Islet precursor cell (in vitro differentiated cells): ENCODE measurements at regions not wholly inside any gene's neighbourhood (a gene's known extent, or its start where the extent isn't known, plus 50 kb on each side); places are given as distances from the start of the nearest gene placed in this dataset.

Experiments used
- DNase-seq: peaks from one replicate; pipeline ENCODE4 v3.0.0-alpha.2; 2018

GRCh38 chr15:72916897-72917296 lies 133.3 kb upstream of the ADPGK start:
- DNase-seq, result no peak

- no peak for DNase-seq
Measured at GRCh38 chr15:72916378-72916777, 132.8 kb upstream of the ADPGK start.

- no peak for DNase-seq
Measured at GRCh38 chr15:72915843-72916242, 132.3 kb upstream of the ADPGK start.

- no peak for DNase-seq
Measured at GRCh38 chr15:72912996-72913395, 129.4 kb upstream of the ADPGK start.

- no peak for DNase-seq
Measured at GRCh38 chr15:72912121-72912520, 128.6 kb upstream of the ADPGK start.

GRCh38 chr15:72911626-72912025 lies 128.1 kb upstream of the ADPGK start:
- no peak for DNase-seq

- DNase-seq, result no peak
Measured at GRCh38 chr15:72908713-72909112, 125.2 kb upstream of the ADPGK start.

- DNase-seq, result no peak
Measured at GRCh38 chr15:72907733-72908132, 124.2 kb upstream of the ADPGK start.

- no peak for DNase-seq
Measured at GRCh38 chr15:72902919-72903260, 119.3 kb upstream of the ADPGK start.

- DNase-seq, result no peak
Measured at GRCh38 chr15:72902245-72902918, 118.8 kb upstream of the ADPGK start.

GRCh38 chr15:72892986-72893385 lies 109.4 kb upstream of the ADPGK start:
- DNase-seq, result no peak

GRCh38 chr15:72890043-72890442 lies 106.5 kb upstream of the ADPGK start:
- no peak for DNase-seq

- DNase-seq, result no peak
Measured at GRCh38 chr15:72889545-72889944, 106.0 kb upstream of the ADPGK start.

GRCh38 chr15:72888811-72889210 lies 105.3 kb upstream of the ADPGK start:
- DNase-seq, result no peak

GRCh38 chr15:72888211-72888610 lies 104.7 kb upstream of the ADPGK start:
- DNase-seq, result no peak

- no peak for DNase-seq
Measured at GRCh38 chr15:72887376-72887775, 103.8 kb upstream of the ADPGK start.

- no peak for DNase-seq
Measured at GRCh38 chr15:72884311-72884710, 100.8 kb upstream of the ADPGK start.

- no peak for DNase-seq
Measured at GRCh38 chr15:72873379-72874233, 90.0 kb upstream of the ADPGK start.

GRCh38 chr15:72872066-72872845 lies 88.7 kb upstream of the ADPGK start:
- no peak for DNase-seq

GRCh38 chr15:72866866-72867616 lies 83.5 kb upstream of the ADPGK start:
- DNase-seq, result no peak

GRCh38 chr15:72866182-72866581 lies 82.6 kb upstream of the ADPGK start:
- DNase-seq, result no peak

GRCh38 chr15:72865486-72865885 lies 81.9 kb upstream of the ADPGK start:
- DNase-seq, result no peak

- no peak for DNase-seq
Measured at GRCh38 chr15:72864681-72865080, 81.1 kb upstream of the ADPGK start.
